Amniotic epithelial cell (primary cell): ENCODE measurements at regions not wholly inside any gene's neighbourhood (a gene's known extent, or its start where the extent isn't known, plus 50 kb on each side); places are given as distances from the start of the nearest gene placed in this dataset.
A peak's percentile ranks its signal among the peaks of the same experiment; 100 is the strongest.
"Not testable (repeated sequence)": the region's sequence is repeated elsewhere in the genome, so short reads cannot be mapped to it uniquely, and the experiment has no call there.

Source experiments
- DNase-seq: peaks from one replicate; pipeline ENCODE4 v3.0.0-alpha.2; 2010; ENCODE audit warnings: low read depth

- DNase-seq: no peak
Measured at GRCh38 chr13:81659984-81660383, 1319.1 kb upstream of the SPRY2 start.

DNA sequence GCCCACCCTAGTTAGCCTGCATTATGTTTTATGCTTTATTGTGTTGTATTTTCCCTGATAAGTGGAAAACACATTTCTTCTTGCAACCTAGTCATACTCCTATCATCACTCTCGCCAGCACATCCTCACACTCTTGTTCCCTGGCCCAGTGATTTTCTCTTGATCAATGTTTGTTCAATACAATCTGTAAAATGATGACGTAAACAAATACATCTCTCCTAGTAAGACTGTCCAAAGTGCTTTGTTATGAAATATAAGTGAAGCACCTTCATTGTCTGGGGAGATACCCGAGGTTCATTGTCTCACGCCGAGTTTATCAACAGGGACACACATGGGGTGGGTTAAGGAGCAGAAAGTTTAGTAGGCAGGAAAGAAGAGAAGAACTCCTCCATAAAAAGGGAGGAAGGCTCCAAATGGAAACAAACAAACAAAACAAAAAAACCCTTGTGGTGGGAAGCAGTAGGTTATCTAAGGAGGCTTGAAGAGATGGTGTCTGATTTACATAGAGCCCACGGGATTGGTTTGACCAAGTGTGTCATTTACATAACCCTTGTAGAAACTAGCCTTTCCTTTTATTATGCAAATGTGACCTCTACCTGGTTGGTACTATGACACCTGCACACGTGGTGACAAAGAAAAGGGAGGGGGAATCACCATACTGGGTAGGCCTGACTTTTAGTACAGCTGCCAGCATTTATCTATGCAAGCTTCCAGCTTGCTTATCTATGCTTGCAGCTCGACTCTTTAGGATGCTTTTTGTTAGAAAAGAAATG lies 1317.9 kb upstream of the SPRY2 start:
- no peak for DNase-seq

DNA sequence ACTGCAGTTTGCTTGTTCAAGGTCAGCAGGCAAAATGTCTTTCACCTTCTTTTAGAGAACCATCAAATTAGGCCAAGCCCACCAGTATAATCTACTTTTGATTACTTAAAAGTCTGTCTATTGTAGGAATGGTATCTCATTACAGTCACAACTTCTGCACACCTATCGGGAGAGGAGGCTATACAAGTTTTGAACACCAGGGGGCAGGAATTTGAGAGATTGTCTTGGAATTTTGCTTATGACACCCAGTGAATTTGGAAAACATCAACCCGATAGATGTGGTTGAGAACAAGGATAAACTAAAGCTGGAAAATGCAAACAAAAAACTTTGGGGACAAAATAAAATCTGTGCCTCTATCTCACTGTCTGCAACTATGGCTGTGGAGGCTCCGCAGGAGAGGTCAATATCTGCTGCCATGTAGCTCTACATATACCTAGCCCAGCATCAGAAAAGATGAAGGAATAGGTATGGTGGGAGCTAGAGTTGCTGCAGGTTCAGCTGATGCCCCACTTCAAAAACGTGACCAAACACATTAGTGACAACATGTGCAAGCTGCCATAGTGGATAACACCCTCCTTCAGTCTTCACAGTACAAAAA lies 1299.2 kb upstream of the SPRY2 start:
- DNase-seq: no peak

- DNase-seq: no peak
Measured at GRCh38 chr13:81637457-81637856, 1296.5 kb upstream of the SPRY2 start.

DNA sequence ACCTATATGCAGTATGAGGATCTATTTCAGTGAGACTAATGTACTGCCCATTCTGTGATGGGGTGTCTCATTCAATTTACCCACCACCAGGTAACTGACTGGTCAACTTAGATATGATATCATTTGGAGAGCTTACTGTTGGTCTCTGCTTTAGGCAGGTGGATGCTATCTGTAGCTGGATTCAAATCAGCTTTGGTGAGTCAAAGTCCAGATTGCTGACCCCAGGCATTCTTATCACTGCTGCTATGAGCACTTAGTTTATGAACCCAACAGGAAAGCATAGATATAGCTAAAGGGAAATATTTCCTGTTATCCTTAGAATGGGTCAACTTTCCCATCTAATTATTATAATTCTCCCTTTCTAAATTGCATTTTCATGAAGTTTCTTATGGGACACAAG lies 1295.2 kb upstream of the SPRY2 start:
- no peak for DNase-seq

GRCh38 chr13:81615031-81615430 lies 1274.1 kb upstream of the SPRY2 start:
- no peak for DNase-seq

GRCh38 chr13:81610644-81611043 lies 1269.7 kb upstream of the SPRY2 start:
- DNase-seq: no peak

DNA sequence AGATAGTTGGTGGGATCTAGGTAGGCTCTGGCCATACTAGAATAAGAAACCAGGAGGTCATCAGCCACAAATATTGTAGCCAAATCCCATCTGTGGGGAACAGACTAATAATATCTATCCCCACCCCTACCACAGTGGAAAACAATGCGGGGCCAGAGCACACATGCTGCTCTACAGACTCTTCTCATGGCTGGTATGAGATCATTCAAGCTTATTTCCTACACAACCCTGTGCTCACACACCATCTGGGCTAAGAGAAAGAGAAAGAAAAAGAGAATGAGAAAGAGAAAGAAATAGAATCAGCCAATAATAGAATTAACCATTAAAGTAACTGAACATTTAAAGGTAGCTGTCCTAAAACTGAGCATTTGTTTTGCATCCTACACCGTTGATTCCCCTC lies 1268.4 kb upstream of the SPRY2 start:
- DNase-seq: no peak

GRCh38 chr13:81606074-81606473 lies 1265.1 kb upstream of the SPRY2 start:
- no peak for DNase-seq

GRCh38 chr13:81602241-81602640 lies 1261.3 kb upstream of the SPRY2 start:
- DNase-seq: no peak

DNA sequence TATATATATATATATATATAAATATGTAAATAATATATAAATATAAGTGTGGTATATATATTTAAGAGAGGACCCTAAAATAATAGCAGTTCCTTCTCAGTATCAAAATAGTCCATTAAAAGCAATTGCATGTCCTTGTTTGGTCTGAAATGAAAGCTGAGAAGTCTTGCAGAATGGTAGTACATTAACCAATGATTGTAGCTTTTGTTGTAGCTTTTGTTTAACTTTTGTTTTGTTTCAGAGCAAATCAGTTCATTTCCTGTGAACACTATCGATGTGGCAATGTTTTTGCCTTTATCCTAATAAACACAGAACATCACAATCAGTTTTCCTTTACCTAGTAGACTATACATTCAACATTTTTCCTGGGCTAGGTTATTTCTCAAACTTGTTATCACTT lies 1256.2 kb upstream of the SPRY2 start:
- no peak for DNase-seq

- DNase-seq: peak; percentile 17
Measured at GRCh38 chr13:81596224-81596753, 1255.4 kb upstream of the SPRY2 start.

- DNase-seq: no peak
Measured at GRCh38 chr13:81591528-81592220, 1250.7 kb upstream of the SPRY2 start.

DNA sequence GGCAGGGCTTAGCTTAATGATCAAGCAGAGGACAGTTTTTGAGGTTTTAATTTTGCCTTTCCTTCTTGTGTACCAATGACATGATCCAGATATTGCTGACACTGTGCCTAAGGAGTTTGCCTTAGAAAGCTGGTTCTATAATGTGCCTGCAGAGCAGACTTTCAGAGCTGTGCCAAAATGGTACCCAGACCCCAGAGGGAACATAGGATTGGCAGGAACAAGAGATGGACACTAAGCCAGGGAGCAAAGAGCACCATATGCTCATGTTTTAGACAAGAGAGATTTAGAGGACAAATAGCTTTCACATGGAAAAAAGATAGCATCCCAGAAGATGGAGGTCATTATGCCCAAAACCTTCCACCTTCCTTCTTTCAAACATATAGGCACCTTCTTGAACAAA lies 1241.5 kb upstream of the SPRY2 start:
- DNase-seq: no peak

GRCh38 chr13:81577601-81578195 lies 1236.8 kb upstream of the SPRY2 start:
- peak; percentile 8 for DNase-seq

DNA sequence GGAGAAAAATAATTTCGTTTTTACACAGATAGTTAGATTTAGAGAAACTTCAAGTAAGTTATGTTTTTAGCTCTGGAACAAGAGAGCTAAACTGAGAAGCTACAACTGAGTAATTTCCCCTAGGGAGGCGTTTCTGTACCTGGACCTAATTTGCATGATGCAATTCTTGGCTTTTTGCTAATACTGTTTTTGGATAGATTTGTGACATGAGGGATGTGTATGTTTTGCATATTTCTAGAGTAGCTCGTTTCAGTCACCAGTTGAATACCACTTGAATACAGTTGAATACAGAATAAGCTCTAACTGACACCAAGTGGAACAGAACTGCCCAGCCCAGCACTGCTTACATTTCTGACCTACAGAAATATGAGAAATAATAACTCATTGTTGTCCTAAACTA lies 1227.9 kb upstream of the SPRY2 start:
- no peak for DNase-seq

- DNase-seq: no peak
Measured at GRCh38 chr13:81565849-81566248, 1224.9 kb upstream of the SPRY2 start.

DNA sequence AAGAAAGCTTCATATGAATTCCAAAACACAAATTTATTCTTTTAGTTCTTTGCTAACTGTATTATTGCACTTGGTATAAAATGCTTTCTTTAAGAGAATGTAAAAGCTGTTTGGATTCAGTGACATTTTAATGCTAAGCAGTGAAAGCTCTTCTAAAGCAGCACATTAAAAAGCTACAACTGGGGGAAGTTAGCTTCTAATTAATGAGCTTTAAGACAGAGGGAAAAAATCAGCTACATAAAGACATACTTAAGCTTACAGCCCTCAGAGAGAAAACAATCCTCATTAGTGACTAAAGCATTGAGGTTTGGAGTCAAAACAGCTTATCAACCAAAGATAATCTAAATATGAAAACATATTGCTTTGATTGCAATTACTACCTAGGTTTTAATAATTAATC lies 1222.2 kb upstream of the SPRY2 start:
- DNase-seq: no peak

GRCh38 chr13:81562598-81562997 lies 1221.7 kb upstream of the SPRY2 start:
- DNase-seq: no peak

GRCh38 chr13:81551036-81551435 lies 1210.1 kb upstream of the SPRY2 start:
- DNase-seq: no peak

DNA sequence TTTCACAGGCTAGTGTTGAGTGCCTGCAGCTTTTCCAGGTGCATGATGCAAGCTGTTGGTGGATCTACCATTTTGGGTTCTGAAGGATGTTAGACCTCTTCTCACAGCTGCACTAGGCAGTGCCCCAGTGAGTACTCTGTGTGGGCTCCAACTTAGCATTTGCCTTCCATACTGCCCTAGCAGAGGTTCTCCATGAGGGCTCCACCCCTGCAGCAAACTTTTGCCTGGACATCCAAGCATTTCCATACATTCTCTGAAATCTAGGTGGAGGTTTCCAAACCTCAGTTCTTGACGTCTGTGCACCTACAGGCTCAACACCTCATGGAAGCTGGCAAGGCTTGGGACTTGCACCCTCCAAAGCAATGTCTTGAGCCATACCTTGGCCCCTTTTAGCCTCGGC lies 1205.4 kb upstream of the SPRY2 start:
- DNase-seq: not testable (repeated sequence)

DNA sequence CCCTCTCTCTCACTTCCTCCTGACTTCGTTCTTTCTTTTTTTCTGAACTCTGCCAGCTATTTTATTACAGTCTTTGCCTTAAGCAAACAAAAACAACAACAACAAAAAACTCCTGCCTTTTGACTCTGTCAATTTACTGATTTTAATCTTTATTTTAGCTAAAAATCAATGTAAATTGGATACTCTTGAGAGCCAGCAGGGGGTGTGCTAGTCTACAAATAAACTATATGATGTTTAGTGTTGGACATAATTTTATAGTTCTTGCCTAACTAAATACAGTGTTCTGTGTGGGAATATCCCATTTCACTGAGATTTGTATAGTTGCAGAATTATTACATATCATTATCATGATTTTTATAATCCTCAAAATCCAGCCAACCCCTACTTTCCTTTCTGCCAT lies 1199.9 kb upstream of the SPRY2 start:
- DNase-seq: peak; percentile 2
